NCI-H69 (cell line): ENCODE measurements at regions not wholly inside any gene's neighbourhood (a gene's known extent, or its start where the extent isn't known, plus 50 kb on each side); places are given as distances from the start of the nearest gene placed in this dataset.
A peak's percentile ranks its signal among the peaks of the same experiment; 100 is the strongest.

Experiments used
- DNase-seq: peaks from one replicate; lab custom pipeline; 2025; lab: John Stamatoyannopoulos, UW

GRCh38 chr3:115475178-115476041 is 147.9 kb upstream of the GAP43 start:
- no peak for DNase-seq

DNA sequence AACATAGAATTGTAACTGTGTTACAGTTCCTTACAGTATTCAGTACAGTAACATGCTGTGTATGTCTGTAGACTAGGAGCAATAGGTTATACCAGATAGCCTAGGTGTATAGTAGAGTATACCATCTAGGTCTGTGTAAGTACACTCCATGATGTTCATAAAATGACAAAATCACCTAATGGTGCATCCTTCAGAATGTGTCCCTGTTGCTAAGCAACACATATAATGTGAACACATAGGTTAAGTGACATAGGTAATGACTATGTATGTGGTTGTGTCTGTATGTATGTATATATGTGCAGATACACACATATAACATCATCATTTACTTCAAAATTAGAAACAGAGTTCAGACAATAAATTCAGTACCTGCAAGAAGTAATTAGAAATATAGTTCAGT is 146.8 kb upstream of the GAP43 start:
- DNase-seq, result no peak

GRCh38 chr3:115478359-115478758 is 145.0 kb upstream of the GAP43 start:
- DNase-seq, result no peak

DNA sequence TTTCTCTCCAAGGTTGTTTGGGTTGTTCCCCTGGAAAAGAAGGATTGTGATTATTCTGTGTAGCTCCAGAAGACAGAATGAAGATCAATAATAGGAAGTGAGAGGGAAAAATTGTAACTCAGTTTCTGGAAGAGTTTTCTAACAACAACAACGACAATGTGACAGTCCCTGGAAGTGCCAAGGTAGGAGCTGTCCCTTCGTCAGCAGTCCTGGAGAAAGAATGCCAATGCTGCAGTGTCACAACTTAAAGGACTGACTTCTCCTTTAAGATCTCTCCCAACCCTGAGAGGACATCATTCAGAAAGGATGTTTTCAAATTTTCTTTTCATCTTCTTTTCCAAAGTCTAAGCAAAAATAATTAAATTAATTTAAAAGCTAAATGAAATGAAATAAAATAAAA is 136.4 kb upstream of the GAP43 start:
- DNase-seq, result no peak

DNA sequence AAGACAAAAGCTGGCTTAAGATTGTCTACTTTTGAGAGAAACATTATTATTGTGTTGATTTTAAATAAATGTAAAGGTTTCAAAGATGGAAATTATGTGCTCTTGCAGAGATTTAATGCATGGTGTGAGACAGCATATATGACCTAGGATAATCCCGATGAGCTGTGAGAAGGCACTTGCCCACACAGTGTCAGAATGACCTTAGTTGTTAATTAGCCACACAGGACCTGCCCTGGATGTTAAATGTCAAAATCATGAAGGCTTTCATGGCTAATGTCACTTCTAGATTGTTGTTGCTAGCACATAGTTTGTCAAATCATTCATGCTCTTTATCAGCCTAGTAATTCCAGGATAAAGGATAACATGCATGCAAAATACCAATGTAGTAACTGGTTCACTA is 135.3 kb upstream of the GAP43 start:
- no peak for DNase-seq

DNA sequence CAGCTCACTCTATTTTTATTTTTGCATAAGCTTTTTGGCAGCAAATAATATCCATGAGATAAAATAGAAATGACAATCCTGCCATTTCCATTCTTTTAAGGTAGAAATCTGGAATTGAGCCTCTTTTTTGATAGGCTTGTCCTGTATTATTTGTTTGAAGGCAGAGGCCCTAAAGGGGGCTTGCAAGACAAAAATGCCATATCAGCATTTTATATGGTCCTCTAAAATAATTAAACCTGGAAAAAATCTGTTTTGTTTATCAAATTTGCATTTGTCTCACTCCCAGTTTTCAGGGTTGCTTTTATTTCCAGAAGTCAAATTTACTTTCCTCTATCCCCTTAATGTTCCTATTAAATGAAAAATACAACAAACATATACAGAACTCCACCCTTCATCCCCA is 134.9 kb upstream of the GAP43 start:
- no peak for DNase-seq

- DNase-seq, result peak; percentile 79
Observed at GRCh38 chr3:115494826-115495225, 128.5 kb upstream of the GAP43 start.

DNA sequence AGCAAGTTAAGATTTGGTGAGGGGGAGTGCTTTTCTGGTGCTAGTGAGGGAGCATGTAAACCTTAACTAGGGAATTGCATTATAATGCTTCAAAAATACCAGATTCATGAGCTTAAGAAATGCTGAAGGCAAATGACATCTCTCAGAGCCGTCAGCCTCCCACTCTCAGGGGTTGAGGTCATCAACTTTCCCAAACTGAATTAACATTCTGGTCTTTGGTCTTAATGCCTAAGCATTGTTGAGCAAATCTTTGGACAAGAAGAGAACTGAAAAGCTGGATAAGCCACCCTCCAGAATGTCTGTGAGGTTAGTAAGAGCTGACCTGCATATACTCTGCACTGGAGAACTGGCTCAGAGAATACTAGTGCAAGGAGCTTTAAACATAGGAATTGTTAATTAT is 124.9 kb upstream of the GAP43 start:
- DNase-seq, result no peak

GRCh38 chr3:115498898-115499297 is 124.4 kb upstream of the GAP43 start:
- no peak for DNase-seq

DNA sequence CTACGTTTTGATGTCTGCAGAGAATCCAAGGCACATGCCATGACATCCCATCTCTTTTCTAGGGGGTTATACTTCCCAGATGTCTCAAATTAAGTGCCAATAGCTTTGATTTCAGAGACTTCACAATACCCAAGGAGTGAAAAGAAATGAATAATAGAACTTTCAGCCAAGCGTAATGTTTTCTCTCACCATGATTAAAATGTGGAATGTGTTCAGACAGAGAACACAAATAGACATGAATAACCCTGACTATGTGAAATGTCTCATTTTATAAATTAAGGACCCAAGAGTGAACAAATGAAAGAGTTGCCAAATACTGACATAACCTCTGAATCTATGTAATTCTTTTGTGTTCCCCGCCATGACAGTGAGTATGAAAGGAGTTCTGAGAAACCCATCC is 123.6 kb upstream of the GAP43 start:
- no peak for DNase-seq

DNA sequence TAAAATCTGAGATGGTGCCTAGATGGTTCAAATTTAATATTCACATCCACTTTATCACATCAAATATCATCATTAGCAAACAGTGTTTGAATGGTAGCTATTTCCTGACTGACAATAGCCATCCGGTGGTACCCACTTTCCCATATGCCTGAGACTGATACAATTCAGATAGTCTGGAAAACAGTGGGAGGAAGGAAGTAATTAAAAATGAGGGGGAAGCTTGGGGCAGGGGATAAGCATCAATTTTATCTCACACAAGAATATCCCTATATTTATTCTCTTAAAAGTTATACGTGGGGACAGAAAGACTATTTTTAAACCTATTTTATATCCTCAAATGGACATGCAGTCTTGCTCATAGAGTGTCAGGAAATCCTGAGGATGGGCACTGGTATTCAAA is 122.5 kb upstream of the GAP43 start:
- DNase-seq, result no peak

- DNase-seq, result no peak
Observed at GRCh38 chr3:115502128-115502527, 121.2 kb upstream of the GAP43 start.

DNA sequence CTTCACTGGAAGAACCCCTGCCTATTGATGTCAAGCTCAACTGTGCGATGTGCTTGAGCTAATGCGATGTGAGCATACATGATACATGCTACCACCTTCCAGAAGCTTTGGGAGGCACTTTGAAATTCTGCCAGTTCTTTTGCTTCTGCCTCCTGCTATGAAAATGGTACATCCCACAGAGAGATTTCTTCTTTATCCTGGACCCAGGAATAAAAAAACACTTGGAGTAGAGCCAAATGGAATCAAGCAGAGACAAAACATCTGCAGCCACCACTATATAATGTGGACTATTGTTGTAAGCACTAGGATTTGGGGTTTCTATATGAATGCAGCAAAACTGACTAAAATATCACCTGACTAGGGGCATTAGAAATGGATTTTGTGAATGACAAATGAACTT is 119.9 kb upstream of the GAP43 start:
- DNase-seq, result peak; percentile 86

- no peak for DNase-seq
Observed at GRCh38 chr3:115508562-115508961, 114.7 kb upstream of the GAP43 start.

GRCh38 chr3:115512565-115513415 is 110.5 kb upstream of the GAP43 start:
- peak; percentile 83 for DNase-seq

- DNase-seq, result peak; percentile 13
Observed at GRCh38 chr3:115513416-115513800, 109.9 kb upstream of the GAP43 start.

GRCh38 chr3:115517457-115518050 is 105.8 kb upstream of the GAP43 start:
- no peak for DNase-seq

- peak; percentile 77 for DNase-seq
Observed at GRCh38 chr3:115518100-115518852, 105.0 kb upstream of the GAP43 start.

- no peak for DNase-seq
Observed at GRCh38 chr3:115520241-115520640, 103.1 kb upstream of the GAP43 start.

- no peak for DNase-seq
Observed at GRCh38 chr3:115520651-115521245, 102.6 kb upstream of the GAP43 start.

GRCh38 chr3:115523458-115523857 is 99.9 kb upstream of the GAP43 start:
- no peak for DNase-seq

- DNase-seq, result no peak
Observed at GRCh38 chr3:115524549-115524948, 98.8 kb upstream of the GAP43 start.
